ENCODE measurements at regions not wholly inside any gene's neighbourhood (a gene's known extent, or its start where the extent isn't known, plus 50 kb on each side); places are given as distances from the start of the nearest gene placed in this dataset.
"Not testable (repeated sequence)": the region's sequence is repeated elsewhere in the genome, so short reads cannot be mapped to it uniquely, and the experiment has no call there.

DNA sequence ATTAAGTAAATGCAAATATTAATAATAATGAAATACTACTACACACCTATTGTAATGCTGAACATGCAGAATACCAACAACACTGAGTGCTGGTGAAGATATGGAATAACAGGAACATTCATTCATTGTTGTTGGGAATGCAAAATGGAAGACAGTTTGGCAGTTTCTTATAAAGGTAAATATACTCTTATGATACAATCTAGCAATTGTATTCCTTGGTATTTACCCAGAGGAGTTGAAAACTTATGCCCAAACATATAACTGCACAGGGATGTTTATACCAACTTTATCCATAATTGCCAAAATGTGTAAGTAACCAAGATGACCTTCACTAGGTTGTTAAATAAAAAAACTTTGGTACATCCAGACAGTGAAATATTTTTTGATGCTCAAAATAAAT lies 636.8 kb downstream of the PRR16 start:
- CTCF ChIA-PET: no interaction called here
- DNase-seq (ENCODE audit: low read depth in 1 of 2, low spot score in 1 of 2): no peak
- no peak overlapping the region for H3K27ac ChIP-seq
- H3K4me2 ChIP-seq: no peak overlapping the region
- no peak for ATAC-seq
- H3K4me3 ChIP-seq: no peak overlapping the region
- no peak for TF ChIP-seq REST (IDR thresholded peaks at IDR 0.05)
- no peak for TF ChIP-seq ZNF302 (CRISPR knock-in tag; IDR thresholded peaks at IDR 0.05)
- FAIRE-seq: no peak
- POLR2A ChIA-PET: no interaction called here
- H3K4me1 ChIP-seq: no peaks in the 10 kb centered on the region
- no peaks in the 10 kb centered on the region for H3K9me3 ChIP-seq

DNA sequence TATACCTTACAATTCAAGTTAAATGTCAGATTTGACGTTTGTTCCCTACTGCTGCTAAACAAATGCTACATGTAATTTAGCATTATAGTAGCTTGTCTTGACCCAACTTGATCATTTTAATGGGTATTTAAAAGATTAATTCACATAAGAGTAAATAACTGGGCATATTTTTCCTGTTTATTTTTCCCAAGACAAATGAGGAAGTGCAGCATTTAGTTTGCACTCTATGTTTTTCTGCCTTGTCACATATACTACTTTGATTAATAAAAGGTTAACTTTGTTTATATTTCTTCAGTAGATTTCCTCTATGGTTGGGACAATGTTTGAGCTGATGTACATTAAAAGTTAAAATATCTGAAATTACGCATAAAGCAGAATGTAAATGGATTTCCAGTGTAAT lies 641.8 kb downstream of the PRR16 start:
- no peak overlapping the region for H3K27ac ChIP-seq
- no peaks in the 10 kb centered on the region for H3K4me1 ChIP-seq
- no peaks in the 10 kb centered on the region for H3K9me3 ChIP-seq
- ATAC-seq: no peak
- whole genome bisulfite sequencing (ENCODE audit: missing lambda C conversion rate): 57% methylated on average over 2 of the region's 2 CpGs
- H3K4me2 ChIP-seq: no peak overlapping the region
- H3K4me3 ChIP-seq: no peak overlapping the region
- ChIA-PET CTCF (interaction anchor here (0.7 kb wide), 1 partner anchor 9 kb away, joined by 3 read pairs; no protein-coding TSS in a partner anchor), POLR2A (no interaction called here)
- no peak for FAIRE-seq
- TF ChIP-seq HES2 (IDR thresholded peaks at IDR 0.05) (no peak), HDAC2 (IDR thresholded peaks at IDR 0.05) (no peak), RAD21 (conservative IDR thresholded peaks at IDR 0.05 in 1 of 2, IDR thresholded peaks at IDR 0.05 in 1 of 2) (no peak), USF2 (IDR thresholded peaks at IDR 0.05) (no peak)
- DNase-seq (ENCODE audit: low read depth in 1 of 2, low spot score in 1 of 2): no peak

DNA sequence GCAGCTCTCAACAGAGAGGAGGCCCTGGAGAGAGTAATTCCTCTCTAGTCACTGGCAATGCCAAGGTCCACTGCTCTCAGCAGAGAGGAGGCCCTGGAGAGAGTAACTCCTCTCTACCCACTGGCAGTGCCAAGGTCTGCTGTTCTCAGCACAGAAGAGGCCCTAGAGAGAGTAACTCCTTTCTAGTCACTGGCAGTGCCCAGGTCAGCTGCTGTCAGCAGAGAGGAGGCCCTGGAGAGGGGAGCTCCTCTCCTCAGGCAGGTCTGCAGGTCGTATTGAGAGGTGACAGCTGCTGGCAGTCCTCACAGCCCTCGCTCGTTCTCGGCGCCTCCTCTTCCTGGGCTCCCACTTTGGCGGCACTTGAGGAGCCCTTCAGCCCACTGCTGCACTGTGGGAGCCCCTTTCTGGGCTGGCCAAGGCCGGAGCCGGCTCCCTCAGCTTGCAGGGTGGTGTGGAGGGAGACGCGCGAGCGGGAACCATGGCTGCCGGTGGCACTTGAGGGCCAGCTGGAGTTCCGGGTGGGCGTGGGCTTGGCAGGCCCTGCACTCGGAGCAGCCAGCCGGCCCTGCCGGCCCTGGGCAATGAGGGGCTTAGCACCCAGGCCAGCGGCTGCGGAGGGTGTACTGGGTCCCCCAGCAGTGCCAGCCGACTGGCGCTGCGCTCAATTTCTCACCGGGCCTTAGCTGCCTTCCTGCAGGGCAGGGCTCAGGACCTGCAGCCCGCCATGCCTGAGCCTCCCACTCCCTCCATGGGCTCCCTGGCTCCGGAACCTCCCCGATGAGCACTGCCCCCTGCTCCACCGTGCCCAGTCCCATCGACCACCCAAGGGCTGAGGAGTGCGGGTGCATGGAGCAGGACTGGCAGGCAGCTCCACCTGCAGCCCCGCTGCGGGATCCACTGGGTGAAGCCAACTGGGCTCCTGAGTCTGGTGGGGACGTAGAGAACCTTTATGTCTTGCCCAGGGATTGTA lies 642.9 kb downstream of the PRR16 start:
- CTCF ChIA-PET; FAIRE-seq; H3K9me3 ChIP-seq; POLR2A ChIA-PET; DNase-seq (ENCODE audit: low read depth in 1 of 2, low spot score in 1 of 2); H3K4me2 ChIP-seq; H3K27ac ChIP-seq; ATAC-seq; H3K4me1 ChIP-seq; H3K4me3 ChIP-seq: not testable (repeated sequence)
- WGBS (ENCODE audit: missing lambda C conversion rate): 70% methylated on average over 10 of the region's 33 CpGs

DNA sequence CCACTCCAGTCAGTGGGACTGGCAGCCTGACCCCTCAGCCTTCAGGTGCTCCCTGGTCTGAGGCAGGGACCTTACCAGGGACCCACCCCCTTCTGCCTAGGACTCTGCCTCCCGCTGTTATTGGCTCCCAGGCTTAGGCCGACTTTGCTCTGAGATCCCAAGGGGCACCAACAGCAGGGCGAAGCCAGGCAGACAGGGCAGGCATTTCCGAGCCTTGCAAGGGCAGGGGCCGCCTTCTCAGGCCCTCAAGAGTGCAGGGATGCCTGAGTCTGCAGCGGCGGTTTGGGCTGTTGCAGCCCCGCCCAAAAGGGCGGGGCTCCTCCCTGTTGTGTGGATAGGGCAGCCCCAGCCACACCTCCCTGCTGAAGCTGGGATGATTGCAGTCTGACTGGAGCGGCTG lies 644.6 kb downstream of the PRR16 start:
- TF ChIP-seq SREBF2 (IDR thresholded peaks at IDR 0.05) (no peak), NFE2L2 (conservative IDR thresholded peaks at IDR 0.05; ENCODE audit: low read length) (no peak), ZC3H11A (IDR thresholded peaks at IDR 0.05) (no peak), JUN (IDR thresholded peaks at IDR 0.05) (no peak), REST (IDR thresholded peaks at IDR 0.05) (no peak), ZSCAN20 (CRISPR knock-in tag; IDR thresholded peaks at IDR 0.05) (no peak)
- TF ChIP-seq, protein P1, sequence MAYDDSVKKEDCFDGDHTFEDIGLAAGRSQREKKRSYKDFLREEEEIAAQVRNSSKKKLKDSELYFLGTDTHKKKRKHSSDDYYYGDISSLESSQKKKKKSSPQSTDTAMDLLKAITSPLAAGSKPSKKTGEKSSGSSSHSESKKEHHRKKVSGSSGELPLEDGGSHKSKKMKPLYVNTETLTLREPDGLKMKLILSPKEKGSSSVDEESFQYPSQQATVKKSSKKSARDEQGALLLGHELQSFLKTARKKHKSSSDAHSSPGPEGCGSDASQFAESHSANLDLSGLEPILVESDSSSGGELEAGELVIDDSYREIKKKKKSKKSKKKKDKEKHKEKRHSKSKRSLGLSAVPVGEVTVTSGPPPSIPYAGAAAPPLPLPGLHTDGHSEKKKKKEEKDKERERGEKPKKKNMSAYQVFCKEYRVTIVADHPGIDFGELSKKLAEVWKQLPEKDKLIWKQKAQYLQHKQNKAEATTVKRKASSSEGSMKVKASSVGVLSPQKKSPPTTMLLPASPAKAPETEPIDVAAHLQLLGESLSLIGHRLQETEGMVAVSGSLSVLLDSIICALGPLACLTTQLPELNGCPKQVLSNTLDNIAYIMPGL (CRISPR knock-in tag; IDR thresholded peaks at IDR 0.05; ENCODE audit: borderline replicate concordance): no peak
- 45% methylated on average over 3 of the region's 10 CpGs for WGBS (ENCODE audit: missing lambda C conversion rate)
- CTCF ChIA-PET: no interaction called here
- H3K9me3 ChIP-seq: no peaks in the 10 kb centered on the region
- DNase-seq (ENCODE audit: low read depth in 1 of 2, low spot score in 1 of 2) (no peak), ATAC-seq (peak; percentile 56 to 71; a peak in 3 of 6 replicates), FAIRE-seq (no peak)
- no peak overlapping the region for H3K4me2 ChIP-seq
- H3K27ac ChIP-seq: no peak overlapping the region
- H3K4me3 ChIP-seq: no peak overlapping the region
- POLR2A ChIA-PET: no interaction called here
- no peaks in the 10 kb centered on the region for H3K4me1 ChIP-seq
